ENCODE measurements at regions not wholly inside any gene's neighbourhood (a gene's known extent, or its start where the extent isn't known, plus 50 kb on each side); places are given as distances from the start of the nearest gene placed in this dataset.

- no peak for DNase-seq (ENCODE audit: low read depth)
- no peaks in the 10 kb centered on the region for H3K27me3 ChIP-seq (ENCODE audit: control insufficient read depth, insufficient read depth, low read length)
- H3K36me3 ChIP-seq (ENCODE audit: control insufficient read depth, insufficient read depth, low read length) = no peaks in the 10 kb centered on the region
- TF ChIP-seq CTCF (IDR thresholded peaks at IDR 0.05; ENCODE audit: insufficient read depth, low read length, poor library complexity, severe bottlenecking) = no peak
- H3K4me3 ChIP-seq (ENCODE audit: low read depth, low read length) = no peak overlapping the region
These were observed 68.4 kb downstream of the MED10 start for GRCh38 chr5:6309949-6310348.

GRCh38 chr5:6308683-6309082 is 69.7 kb downstream of the MED10 start:
- no peaks in the 10 kb centered on the region for H3K36me3 ChIP-seq (ENCODE audit: control insufficient read depth, insufficient read depth, low read length)
- DNase-seq (ENCODE audit: low read depth) = no peak
- no peak overlapping the region for H3K4me3 ChIP-seq (ENCODE audit: low read depth, low read length)
- TF ChIP-seq CTCF (IDR thresholded peaks at IDR 0.05; ENCODE audit: insufficient read depth, low read length, poor library complexity, severe bottlenecking) = no peak
- H3K27me3 ChIP-seq (ENCODE audit: control insufficient read depth, insufficient read depth, low read length) = no peaks in the 10 kb centered on the region

GRCh38 chr5:6307304-6307703 is 71.0 kb downstream of the MED10 start:
- no peak for DNase-seq (ENCODE audit: low read depth)
- TF ChIP-seq CTCF (IDR thresholded peaks at IDR 0.05; ENCODE audit: insufficient read depth, low read length, poor library complexity, severe bottlenecking) = no peak
- no peak overlapping the region for H3K4me3 ChIP-seq (ENCODE audit: low read depth, low read length)
- no peaks in the 10 kb centered on the region for H3K27me3 ChIP-seq (ENCODE audit: control insufficient read depth, insufficient read depth, low read length)
- H3K36me3 ChIP-seq (ENCODE audit: control insufficient read depth, insufficient read depth, low read length) = no peaks in the 10 kb centered on the region

DNA sequence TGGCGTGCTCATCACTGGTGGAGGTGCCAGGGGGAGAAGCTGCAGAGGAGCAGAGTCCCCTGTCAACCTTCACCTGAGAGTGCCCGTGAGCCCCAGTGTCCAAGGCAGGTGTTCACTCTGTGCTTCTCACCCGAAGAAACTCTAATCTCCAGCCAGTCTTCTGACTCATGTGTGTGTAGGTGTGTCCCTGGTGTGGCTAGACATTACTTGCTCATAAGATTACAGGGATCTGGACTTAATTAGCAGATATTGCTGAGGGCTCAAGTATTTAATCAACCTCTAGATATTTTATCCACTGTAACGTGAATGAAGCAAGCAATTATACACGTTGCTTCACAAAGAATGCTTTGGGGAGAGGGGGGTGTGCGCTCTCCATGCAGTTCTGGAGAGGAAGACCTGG is 72.5 kb downstream of the MED10 start:
- no peak for TF ChIP-seq CTCF (IDR thresholded peaks at IDR 0.05; ENCODE audit: insufficient read depth, low read length, poor library complexity, severe bottlenecking)
- no peak for DNase-seq (ENCODE audit: low read depth)

DNA sequence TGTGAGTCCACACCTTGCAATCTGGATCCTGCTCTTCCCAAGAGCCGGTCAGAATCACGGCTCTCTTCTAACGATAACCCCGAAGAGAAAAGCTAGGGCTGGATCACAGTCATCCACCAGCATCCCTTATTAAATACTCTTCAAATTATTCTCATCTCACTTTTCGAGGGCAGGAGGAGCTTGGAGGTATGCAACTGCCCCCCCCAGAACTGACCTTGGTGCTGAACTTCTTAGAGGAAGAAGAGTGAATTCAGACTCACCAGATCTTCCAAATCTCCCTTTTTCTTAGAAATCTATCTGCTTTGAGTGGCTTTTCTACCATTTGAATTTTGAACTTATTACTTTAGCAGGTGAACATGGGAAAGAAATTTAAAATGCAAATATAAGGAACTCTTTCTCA is 75.7 kb downstream of the MED10 start:
- TF ChIP-seq CTCF (IDR thresholded peaks at IDR 0.05; ENCODE audit: insufficient read depth, low read length, poor library complexity, severe bottlenecking) = no peak
- no peak overlapping the region for H3K4me3 ChIP-seq (ENCODE audit: low read depth, low read length)
- no peak for DNase-seq (ENCODE audit: low read depth)

More for the DNA sequence above, 72.5 kb downstream of the MED10 start:
- Histone ChIP-seq H3K36me3 (ENCODE audit: control insufficient read depth, insufficient read depth, low read length) (no peaks in the 10 kb centered on the region), H3K4me3 (ENCODE audit: low read depth, low read length) (no peak overlapping the region), H3K27me3 (ENCODE audit: control insufficient read depth, insufficient read depth, low read length) (no peaks in the 10 kb centered on the region)

GRCh38 chr5:6302075-6302474 is 76.3 kb downstream of the MED10 start:
- Histone ChIP-seq H3K36me3 (ENCODE audit: control insufficient read depth, insufficient read depth, low read length) (no peaks in the 10 kb centered on the region), H3K4me3 (ENCODE audit: low read depth, low read length) (no peak overlapping the region), H3K27me3 (ENCODE audit: control insufficient read depth, insufficient read depth, low read length) (no peaks in the 10 kb centered on the region)
- no peak for DNase-seq (ENCODE audit: low read depth)
- no peak for TF ChIP-seq CTCF (IDR thresholded peaks at IDR 0.05; ENCODE audit: insufficient read depth, low read length, poor library complexity, severe bottlenecking)

More for the DNA sequence above, 75.7 kb downstream of the MED10 start:
- Histone ChIP-seq H3K36me3 (ENCODE audit: control insufficient read depth, insufficient read depth, low read length) (no peaks in the 10 kb centered on the region), H3K27me3 (ENCODE audit: control insufficient read depth, insufficient read depth, low read length) (no peaks in the 10 kb centered on the region)
